ENCODE measurements at regions not wholly inside any gene's neighbourhood (a gene's known extent, or its start where the extent isn't known, plus 50 kb on each side); places are given as distances from the start of the nearest gene placed in this dataset.

GRCh38 chr7:121002-121785 is 71.2 kb upstream of the FAM20C start:
- TF ChIP-seq EP300 (IDR thresholded peaks at IDR 0.05) (no peak), CTCF (IDR thresholded peaks at IDR 0.05) (no peak), POLR2A (IDR thresholded peaks at IDR 0.05) (no peak)
